ENCODE measurements at regions not wholly inside any gene's neighbourhood (a gene's known extent, or its start where the extent isn't known, plus 50 kb on each side); places are given as distances from the start of the nearest gene placed in this dataset.

- intact Hi-C loops (cut with DNase I), result no loop called here
- Histone ChIP-seq H3K9me3 (no peaks in the 10 kb centered on the region), H3K27ac (no peak overlapping the region), H3K4me1 (replicated peaks) (no peaks in the 10 kb centered on the region), H3K27me3 (replicated peaks; ENCODE audit: insufficient read depth) (no peaks in the 10 kb centered on the region), H3K36me3 (no peaks in the 10 kb centered on the region), H3K4me3 (no peak overlapping the region)
- DNase-seq (ENCODE audit: low spot score), result no peak
- WGBS, result 61% methylated on average over 4 of the region's 4 CpGs
- TF ChIP-seq POLR2AphosphoS5 (IDR thresholded peaks at IDR 0.05) (no peak), POLR2A (IDR thresholded peaks at IDR 0.05) (no peak)
- TF ChIP-seq, protein P1, sequence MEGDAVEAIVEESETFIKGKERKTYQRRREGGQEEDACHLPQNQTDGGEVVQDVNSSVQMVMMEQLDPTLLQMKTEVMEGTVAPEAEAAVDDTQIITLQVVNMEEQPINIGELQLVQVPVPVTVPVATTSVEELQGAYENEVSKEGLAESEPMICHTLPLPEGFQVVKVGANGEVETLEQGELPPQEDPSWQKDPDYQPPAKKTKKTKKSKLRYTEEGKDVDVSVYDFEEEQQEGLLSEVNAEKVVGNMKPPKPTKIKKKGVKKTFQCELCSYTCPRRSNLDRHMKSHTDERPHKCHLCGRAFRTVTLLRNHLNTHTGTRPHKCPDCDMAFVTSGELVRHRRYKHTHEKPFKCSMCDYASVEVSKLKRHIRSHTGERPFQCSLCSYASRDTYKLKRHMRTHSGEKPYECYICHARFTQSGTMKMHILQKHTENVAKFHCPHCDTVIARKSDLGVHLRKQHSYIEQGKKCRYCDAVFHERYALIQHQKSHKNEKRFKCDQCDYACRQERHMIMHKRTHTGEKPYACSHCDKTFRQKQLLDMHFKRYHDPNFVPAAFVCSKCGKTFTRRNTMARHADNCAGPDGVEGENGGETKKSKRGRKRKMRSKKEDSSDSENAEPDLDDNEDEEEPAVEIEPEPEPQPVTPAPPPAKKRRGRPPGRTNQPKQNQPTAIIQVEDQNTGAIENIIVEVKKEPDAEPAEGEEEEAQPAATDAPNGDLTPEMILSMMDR (IDR thresholded peaks at IDR 0.05), result no peak
Observed at GRCh38 chr12:107339487-107339886, 246.1 kb upstream of the CRY1 start.

DNA sequence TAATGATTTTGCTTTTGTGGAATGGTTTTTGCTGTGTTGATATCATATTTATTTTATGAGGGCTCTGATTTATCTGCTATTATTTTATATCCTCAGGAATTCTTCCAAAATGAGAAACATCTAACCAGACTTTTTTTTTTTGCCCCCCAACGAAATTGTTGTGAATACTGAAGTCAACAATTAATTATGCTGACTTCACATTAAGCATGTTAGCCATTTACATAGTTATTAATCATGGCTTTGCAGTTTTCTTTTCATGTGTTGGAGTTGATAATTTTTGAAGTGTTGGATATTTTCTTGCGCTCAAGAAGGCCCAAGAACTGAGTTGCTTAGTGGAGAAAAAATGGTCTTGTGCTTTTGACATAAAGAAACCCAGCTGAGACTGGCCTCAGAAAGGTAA lies 246.6 kb upstream of the CRY1 start:
- Histone ChIP-seq H3K27ac (no peak overlapping the region), H3K9me3 (no peaks in the 10 kb centered on the region), H3K27me3 (replicated peaks; ENCODE audit: insufficient read depth) (no peaks in the 10 kb centered on the region), H3K4me3 (no peak overlapping the region), H3K36me3 (no peaks in the 10 kb centered on the region), H3K4me1 (replicated peaks) (no peaks in the 10 kb centered on the region)
- no peak for DNase-seq (ENCODE audit: low spot score)
- intact Hi-C loops (cut with DNase I), result no loop called here
- TF ChIP-seq, protein P1 (IDR thresholded peaks at IDR 0.05), result no peak
- no peak for TF ChIP-seq POLR2A (IDR thresholded peaks at IDR 0.05)
- TF ChIP-seq POLR2AphosphoS5 (IDR thresholded peaks at IDR 0.05), result no peak
- WGBS, result 71% methylated on average over 2 of the region's 2 CpGs

DNA sequence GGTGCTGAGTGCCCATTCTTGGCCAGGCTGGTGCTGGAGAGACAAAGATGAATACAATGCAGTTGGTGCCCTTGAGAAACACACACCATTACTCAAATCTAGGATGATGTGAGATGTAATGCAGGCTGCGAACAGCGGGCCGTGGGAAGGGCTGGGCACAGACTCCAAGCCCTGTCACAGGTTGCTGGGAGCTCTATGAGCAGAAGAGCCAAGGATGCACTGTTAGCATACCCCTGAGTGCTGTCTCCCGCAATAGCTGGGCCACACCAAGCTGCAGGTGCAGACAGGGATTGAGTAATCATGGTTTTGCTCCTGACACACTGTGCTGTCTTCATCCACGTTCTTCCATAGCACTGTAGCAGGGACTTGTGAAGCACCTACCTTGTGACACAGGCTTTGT lies 247.5 kb upstream of the CRY1 start:
- Histone ChIP-seq H3K4me1 (replicated peaks) (no peaks in the 10 kb centered on the region), H3K9me3 (no peaks in the 10 kb centered on the region), H3K36me3 (no peaks in the 10 kb centered on the region), H3K27me3 (replicated peaks; ENCODE audit: insufficient read depth) (no peaks in the 10 kb centered on the region), H3K4me3 (no peak overlapping the region), H3K27ac (no peak overlapping the region)
- intact Hi-C loops (cut with DNase I), result no loop called here
- 86% methylated on average over 5 of the region's 5 CpGs for WGBS
- TF ChIP-seq, protein P1 (IDR thresholded peaks at IDR 0.05), result no peak
- TF ChIP-seq POLR2A (IDR thresholded peaks at IDR 0.05), result no peak
- no peak for DNase-seq (ENCODE audit: low spot score)

DNA sequence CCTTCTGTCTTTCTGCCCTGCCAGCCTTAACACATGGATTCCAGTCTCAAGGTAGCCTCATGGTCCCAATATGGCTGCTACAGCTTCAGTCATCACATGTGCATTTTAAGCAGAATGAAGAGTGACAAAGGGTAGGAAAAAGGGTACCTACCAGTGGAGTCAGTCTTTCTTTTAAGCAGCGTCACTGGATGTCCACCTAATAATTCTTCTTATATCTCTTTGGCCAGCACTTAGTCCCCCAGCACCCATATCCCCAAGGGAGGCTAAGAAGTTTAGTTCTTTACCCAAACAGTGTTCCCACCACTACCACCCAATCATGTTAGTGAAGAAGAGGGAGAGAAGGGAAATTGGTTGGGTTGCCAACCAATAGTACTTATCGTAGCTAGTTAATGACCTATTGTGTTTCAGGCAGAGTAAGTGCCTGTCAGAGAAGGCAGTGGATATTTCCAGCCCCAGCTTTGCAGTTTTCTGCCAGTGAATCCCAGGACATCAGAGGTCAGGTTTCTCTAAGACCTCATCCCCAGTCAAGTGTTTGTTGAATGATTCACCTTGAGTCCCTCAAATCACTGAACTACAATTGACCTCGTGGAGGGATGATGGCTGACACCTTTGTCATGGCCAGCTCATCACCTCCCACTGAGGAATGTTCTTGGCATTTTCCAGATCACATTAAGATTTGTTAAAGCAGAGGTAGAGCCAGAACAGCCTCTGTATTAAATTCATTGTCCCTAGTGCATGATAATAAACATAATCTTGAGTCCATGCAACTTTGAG lies 250.9 kb upstream of the CRY1 start:
- no peaks in the 10 kb centered on the region for H3K4me1 ChIP-seq (replicated peaks)
- H3K27me3 ChIP-seq (replicated peaks; ENCODE audit: insufficient read depth), result no peaks in the 10 kb centered on the region
- no peak for DNase-seq (ENCODE audit: low spot score)
- H3K9me3 ChIP-seq, result no peaks in the 10 kb centered on the region
- H3K4me3 ChIP-seq, result no peak overlapping the region
- TF ChIP-seq, protein P1 (IDR thresholded peaks at IDR 0.05), result no peak
- no peak for TF ChIP-seq POLR2A (IDR thresholded peaks at IDR 0.05)
- no peak for TF ChIP-seq POLR2AphosphoS5 (IDR thresholded peaks at IDR 0.05)
- H3K36me3 ChIP-seq, result no peaks in the 10 kb centered on the region
- 80% methylated on average over 3 of the region's 3 CpGs for WGBS
- intact Hi-C loops (cut with DNase I), result no loop called here
- no peak overlapping the region for H3K27ac ChIP-seq

DNA sequence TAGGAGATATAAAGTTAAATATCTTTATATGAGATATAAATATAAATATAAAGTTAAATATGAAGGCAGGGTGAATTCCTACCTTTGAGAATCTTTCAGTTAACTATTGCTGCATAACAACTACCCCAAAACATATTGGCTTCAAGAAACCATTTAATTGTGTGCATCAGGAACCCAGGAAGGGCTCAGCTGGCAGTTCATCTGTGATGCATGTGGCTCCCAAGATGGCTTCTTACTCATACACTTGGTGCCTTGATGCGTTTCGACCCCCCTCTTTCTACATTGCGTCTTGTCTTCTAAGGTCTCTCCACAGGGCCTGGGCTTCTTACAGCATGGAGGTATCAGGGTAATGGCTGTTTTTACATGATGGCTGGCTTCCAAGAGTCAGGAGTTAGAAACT lies 253.9 kb upstream of the CRY1 start:
- Histone ChIP-seq H3K27me3 (replicated peaks; ENCODE audit: insufficient read depth) (no peaks in the 10 kb centered on the region), H3K36me3 (no peaks in the 10 kb centered on the region), H3K9me3 (no peaks in the 10 kb centered on the region), H3K4me3 (no peak overlapping the region), H3K4me1 (replicated peaks) (no peaks in the 10 kb centered on the region), H3K27ac (no peak overlapping the region)
- TF ChIP-seq, protein P1 (IDR thresholded peaks at IDR 0.05), result no peak
- TF ChIP-seq POLR2AphosphoS5 (IDR thresholded peaks at IDR 0.05), result no peak
- no peak for TF ChIP-seq POLR2A (IDR thresholded peaks at IDR 0.05)
- no peak for DNase-seq (ENCODE audit: low spot score)
- 97% methylated on average over 3 of the region's 3 CpGs for WGBS
- intact Hi-C loops (cut with DNase I), result no loop called here
